ENCODE measurements at regions not wholly inside any gene's neighbourhood (a gene's known extent, or its start where the extent isn't known, plus 50 kb on each side); places are given as distances from the start of the nearest gene placed in this dataset.
A peak's percentile ranks its signal among the peaks of the same experiment; 100 is the strongest.
"Not testable (repeated sequence)": the region's sequence is repeated elsewhere in the genome, so short reads cannot be mapped to it uniquely, and the experiment has no call there.

- DNase-seq (ENCODE audit: low spot score in 2 of 2), result no peak
- peak overlapping the region in 1 of 2 donors; percentile 23 for H3K27ac ChIP-seq
- intact Hi-C loops (cut with DNase I), result no loop called here
These were observed 93.1 kb downstream of the NXNL2 start for GRCh38 chr9:88628114-88628513.

GRCh38 chr9:88628811-88629210 is 93.8 kb downstream of the NXNL2 start:
- H3K36me3 ChIP-seq, result no peaks in the 10 kb centered on the region
- TF ChIP-seq, protein P1, sequence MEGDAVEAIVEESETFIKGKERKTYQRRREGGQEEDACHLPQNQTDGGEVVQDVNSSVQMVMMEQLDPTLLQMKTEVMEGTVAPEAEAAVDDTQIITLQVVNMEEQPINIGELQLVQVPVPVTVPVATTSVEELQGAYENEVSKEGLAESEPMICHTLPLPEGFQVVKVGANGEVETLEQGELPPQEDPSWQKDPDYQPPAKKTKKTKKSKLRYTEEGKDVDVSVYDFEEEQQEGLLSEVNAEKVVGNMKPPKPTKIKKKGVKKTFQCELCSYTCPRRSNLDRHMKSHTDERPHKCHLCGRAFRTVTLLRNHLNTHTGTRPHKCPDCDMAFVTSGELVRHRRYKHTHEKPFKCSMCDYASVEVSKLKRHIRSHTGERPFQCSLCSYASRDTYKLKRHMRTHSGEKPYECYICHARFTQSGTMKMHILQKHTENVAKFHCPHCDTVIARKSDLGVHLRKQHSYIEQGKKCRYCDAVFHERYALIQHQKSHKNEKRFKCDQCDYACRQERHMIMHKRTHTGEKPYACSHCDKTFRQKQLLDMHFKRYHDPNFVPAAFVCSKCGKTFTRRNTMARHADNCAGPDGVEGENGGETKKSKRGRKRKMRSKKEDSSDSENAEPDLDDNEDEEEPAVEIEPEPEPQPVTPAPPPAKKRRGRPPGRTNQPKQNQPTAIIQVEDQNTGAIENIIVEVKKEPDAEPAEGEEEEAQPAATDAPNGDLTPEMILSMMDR (IDR thresholded peaks at IDR 0.05), result no peak
- no peak for DNase-seq (ENCODE audit: low spot score in 2 of 2)
- intact Hi-C loops (cut with DNase I), result no loop called here
- no peaks in the 10 kb centered on the region for H3K27me3 ChIP-seq
- peak overlapping the region in 1 of 2 donors; percentile 23 for H3K27ac ChIP-seq
- no peak overlapping the region for H3K4me3 ChIP-seq
- no peaks in the 10 kb centered on the region for H3K9me3 ChIP-seq
- H3K4me1 ChIP-seq, result peaks cover 0 to 13% of the 10 kb centered on the region in 2 donors

More at GRCh38 chr9:88628114-88628513, 93.1 kb downstream of the NXNL2 start:
- TF ChIP-seq, protein P1 (IDR thresholded peaks at IDR 0.05), result no peak
- Histone ChIP-seq H3K9me3 (no peaks in the 10 kb centered on the region), H3K36me3 (no peaks in the 10 kb centered on the region), H3K4me1 (peaks cover 0 to 13% of the 10 kb centered on the region in 2 donors), H3K4me3 (no peak overlapping the region), H3K27me3 (no peaks in the 10 kb centered on the region)

DNA sequence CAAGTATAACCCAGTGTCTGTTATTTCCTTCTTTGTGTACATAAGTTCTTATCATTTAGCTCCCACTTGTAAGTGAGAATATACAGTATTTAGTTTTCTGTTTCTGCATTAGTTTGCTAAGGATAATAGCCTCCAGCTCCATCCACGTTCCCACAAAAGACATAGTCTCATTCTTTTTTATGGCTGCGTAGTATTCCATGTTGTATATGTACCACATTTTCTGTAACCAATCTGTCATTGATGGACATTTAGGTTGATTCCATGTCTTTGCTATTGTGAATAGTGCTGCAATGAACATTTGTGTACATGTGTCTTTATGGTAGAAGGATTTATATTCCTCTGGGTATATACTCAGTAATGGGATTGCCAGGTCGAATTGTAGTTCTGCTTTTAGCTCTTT is 95.6 kb downstream of the NXNL2 start:
- intact Hi-C loops (cut with DNase I); H3K27me3 ChIP-seq; H3K9me3 ChIP-seq; DNase-seq (ENCODE audit: low spot score in 2 of 2); H3K4me3 ChIP-seq; H3K27ac ChIP-seq; H3K36me3 ChIP-seq: not testable (repeated sequence)
- peaks cover 0 to 13% of the 10 kb centered on the region in 2 donors for H3K4me1 ChIP-seq

DNA sequence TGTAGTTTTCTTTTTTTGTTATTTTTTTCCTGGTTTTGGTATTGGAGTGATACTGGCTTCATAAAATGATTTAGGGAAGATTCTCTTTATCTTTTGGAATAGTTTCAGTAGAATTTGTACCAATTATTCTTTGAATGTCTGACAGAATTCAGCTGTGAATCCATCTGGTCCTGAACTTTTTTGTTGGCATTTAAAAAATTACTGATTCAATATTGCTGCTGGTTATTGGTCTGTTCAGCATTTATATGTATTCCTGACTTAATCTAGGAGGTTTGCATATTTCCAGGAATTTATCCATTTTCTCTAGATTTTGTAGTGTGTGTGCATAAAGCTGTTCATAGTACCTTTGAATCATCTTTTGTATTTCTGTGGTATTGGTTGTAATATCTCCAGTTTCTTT is 100.2 kb downstream of the NXNL2 start:
- no peaks in the 10 kb centered on the region for H3K4me1 ChIP-seq
- TF ChIP-seq, protein P1 (IDR thresholded peaks at IDR 0.05), result no peak
- peaks cover 0 to 10% of the 10 kb centered on the region in 2 donors for H3K9me3 ChIP-seq
- H3K27me3 ChIP-seq, result no peaks in the 10 kb centered on the region
- intact Hi-C loops (cut with DNase I), result no loop called here
- H3K36me3 ChIP-seq, result no peaks in the 10 kb centered on the region
- no peak for DNase-seq (ENCODE audit: low spot score in 2 of 2)
- H3K27ac ChIP-seq, result no peak overlapping the region
- H3K4me3 ChIP-seq, result no peak overlapping the region

GRCh38 chr9:88641456-88642240 is 106.7 kb downstream of the NXNL2 start:
- peaks cover 0 to 9% of the 10 kb centered on the region in 2 donors for H3K9me3 ChIP-seq
- intact Hi-C loops (cut with DNase I), result no loop called here
- TF ChIP-seq, protein P1 (IDR thresholded peaks at IDR 0.05), result no peak
- no peaks in the 10 kb centered on the region for H3K4me1 ChIP-seq
- H3K27ac ChIP-seq, result no peak overlapping the region
- DNase-seq (ENCODE audit: low spot score in 2 of 2), result no peak
- no peaks in the 10 kb centered on the region for H3K36me3 ChIP-seq
- H3K27me3 ChIP-seq, result no peaks in the 10 kb centered on the region
- H3K4me3 ChIP-seq, result no peak overlapping the region

DNA sequence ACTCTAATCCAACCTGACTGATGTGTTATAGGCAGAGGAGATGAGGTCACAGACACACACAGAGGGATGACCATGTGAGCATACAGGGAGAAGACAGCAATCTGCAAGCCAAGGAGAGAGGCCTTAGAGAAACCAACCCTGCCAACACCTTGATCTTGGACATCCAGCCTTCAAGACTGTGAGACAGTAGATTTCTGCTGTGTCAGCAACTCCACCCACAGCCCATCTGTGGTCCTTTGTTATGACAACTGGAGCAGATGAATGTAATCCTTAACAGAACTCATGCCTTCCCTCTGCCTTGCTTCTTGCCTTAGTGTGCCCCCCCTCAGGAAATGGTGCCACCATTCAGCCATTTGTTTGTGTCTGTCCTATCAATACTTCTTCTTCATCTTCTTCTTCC is 107.4 kb downstream of the NXNL2 start:
- TF ChIP-seq, protein P1 (IDR thresholded peaks at IDR 0.05), result no peak
- no peak for DNase-seq (ENCODE audit: low spot score in 2 of 2)
- H3K4me3 ChIP-seq, result no peak overlapping the region
- H3K4me1 ChIP-seq, result no peaks in the 10 kb centered on the region
- H3K27me3 ChIP-seq, result no peaks in the 10 kb centered on the region
- no peaks in the 10 kb centered on the region for H3K36me3 ChIP-seq
- intact Hi-C loops (cut with DNase I), result no loop called here
- peaks cover 0 to 2% of the 10 kb centered on the region in 2 donors for H3K9me3 ChIP-seq
- no peak overlapping the region for H3K27ac ChIP-seq
